NCI-H82 treated with DMSO at 0.1 percent for 48 hours (cell line): ENCODE measurements at regions not wholly inside any gene's neighbourhood (a gene's known extent, or its start where the extent isn't known, plus 50 kb on each side); places are given as distances from the start of the nearest gene placed in this dataset.

Experiments used
- DNase-seq: peaks from one replicate; lab custom pipeline; 2025; ENCODE audit not compliant: unreplicated experiment; lab: John Stamatoyannopoulos, UW

- no peak for DNase-seq
Measured at GRCh38 chr10:3433988-3434387, 261.4 kb upstream of the PITRM1 start.

GRCh38 chr10:3433131-3433530, 260.5 kb upstream of the PITRM1 start:
- DNase-seq = no peak

- no peak for DNase-seq
Measured at GRCh38 chr10:3432081-3432825, 259.7 kb upstream of the PITRM1 start.

- DNase-seq = no peak
Measured at GRCh38 chr10:3430501-3430900, 257.9 kb upstream of the PITRM1 start.

GRCh38 chr10:3429676-3430075, 257.1 kb upstream of the PITRM1 start:
- no peak for DNase-seq

- DNase-seq = no peak
Measured at GRCh38 chr10:3428826-3429225, 256.2 kb upstream of the PITRM1 start.

- no peak for DNase-seq
Measured at GRCh38 chr10:3427950-3428354, 255.4 kb upstream of the PITRM1 start.

- no peak for DNase-seq
Measured at GRCh38 chr10:3427347-3427746, 254.8 kb upstream of the PITRM1 start.

- no peak for DNase-seq
Measured at GRCh38 chr10:3426190-3426845, 253.7 kb upstream of the PITRM1 start.

- no peak for DNase-seq
Measured at GRCh38 chr10:3425716-3426115, 253.1 kb upstream of the PITRM1 start.

GRCh38 chr10:3425261-3425660, 252.7 kb upstream of the PITRM1 start:
- DNase-seq = no peak

GRCh38 chr10:3424111-3424851, 251.7 kb upstream of the PITRM1 start:
- DNase-seq = no peak

- no peak for DNase-seq
Measured at GRCh38 chr10:3423384-3423783, 250.8 kb upstream of the PITRM1 start.

- DNase-seq = no peak
Measured at GRCh38 chr10:3422282-3422681, 249.7 kb upstream of the PITRM1 start.

GRCh38 chr10:3421537-3422257, 249.1 kb upstream of the PITRM1 start:
- no peak for DNase-seq

- no peak for DNase-seq
Measured at GRCh38 chr10:3420527-3421469, 248.2 kb upstream of the PITRM1 start.

- no peak for DNase-seq
Measured at GRCh38 chr10:3419719-3420495, 247.3 kb upstream of the PITRM1 start.

- DNase-seq = no peak
Measured at GRCh38 chr10:3418926-3419325, 246.3 kb upstream of the PITRM1 start.

GRCh38 chr10:3418041-3418754, 245.6 kb upstream of the PITRM1 start:
- no peak for DNase-seq
